ENCODE measurements at regions not wholly inside any gene's neighbourhood (a gene's known extent, or its start where the extent isn't known, plus 50 kb on each side); places are given as distances from the start of the nearest gene placed in this dataset.
"Not testable (repeated sequence)": the region's sequence is repeated elsewhere in the genome, so short reads cannot be mapped to it uniquely, and the experiment has no call there.

DNA sequence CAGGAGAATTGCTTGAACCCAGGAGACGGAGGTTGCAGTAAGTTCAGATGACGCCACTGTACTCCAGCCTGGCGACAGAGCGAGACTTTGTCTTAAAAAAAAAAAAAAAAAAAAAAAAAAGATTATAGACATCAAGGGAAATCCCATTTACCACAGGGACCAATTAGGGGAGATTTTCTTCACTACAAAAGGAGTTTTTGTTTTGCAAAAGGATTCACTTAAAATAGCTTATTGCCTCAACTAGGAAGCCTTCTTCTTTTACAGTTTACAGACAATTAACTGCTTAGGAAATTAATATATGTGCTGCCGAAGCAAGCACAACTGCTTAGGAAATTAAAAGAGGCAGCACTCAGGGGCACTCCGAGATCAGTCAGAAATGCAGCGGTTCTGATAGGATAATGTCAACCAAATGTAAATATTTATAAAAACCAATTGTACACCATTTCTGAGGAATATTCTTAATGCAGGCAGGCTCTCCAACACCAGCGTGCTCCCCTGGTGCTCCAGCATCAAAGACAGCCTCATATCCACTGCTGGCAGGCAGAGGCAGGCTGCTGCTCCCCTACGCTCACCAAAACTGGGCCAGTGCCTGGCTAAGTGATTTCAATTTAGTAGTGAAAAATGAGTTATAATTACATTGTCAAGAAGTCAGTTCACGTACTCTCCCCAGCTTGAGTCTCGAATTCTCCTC, 107.9 kb upstream of the RAB4A start:
- DNase-seq, result no peak

DNA sequence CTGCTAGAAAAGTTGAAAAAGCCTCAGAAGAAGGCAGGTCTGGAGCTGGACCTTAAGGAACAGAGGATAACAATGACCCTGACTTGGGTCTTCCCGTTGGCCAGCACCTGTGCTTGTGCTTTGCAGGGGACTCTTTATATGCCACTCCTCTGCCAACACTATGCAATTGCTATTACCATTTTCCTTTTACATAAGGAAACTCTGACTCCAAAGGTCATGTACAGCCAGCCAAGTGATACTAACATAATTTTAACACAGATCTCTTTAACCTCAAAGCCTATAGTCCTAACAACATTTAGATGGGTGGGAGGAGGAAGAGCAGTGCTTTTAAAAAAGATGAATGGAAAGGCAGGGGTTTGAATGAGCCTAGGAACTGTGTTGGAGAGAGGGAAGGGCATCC, 106.6 kb upstream of the RAB4A start:
- no peak for DNase-seq

DNA sequence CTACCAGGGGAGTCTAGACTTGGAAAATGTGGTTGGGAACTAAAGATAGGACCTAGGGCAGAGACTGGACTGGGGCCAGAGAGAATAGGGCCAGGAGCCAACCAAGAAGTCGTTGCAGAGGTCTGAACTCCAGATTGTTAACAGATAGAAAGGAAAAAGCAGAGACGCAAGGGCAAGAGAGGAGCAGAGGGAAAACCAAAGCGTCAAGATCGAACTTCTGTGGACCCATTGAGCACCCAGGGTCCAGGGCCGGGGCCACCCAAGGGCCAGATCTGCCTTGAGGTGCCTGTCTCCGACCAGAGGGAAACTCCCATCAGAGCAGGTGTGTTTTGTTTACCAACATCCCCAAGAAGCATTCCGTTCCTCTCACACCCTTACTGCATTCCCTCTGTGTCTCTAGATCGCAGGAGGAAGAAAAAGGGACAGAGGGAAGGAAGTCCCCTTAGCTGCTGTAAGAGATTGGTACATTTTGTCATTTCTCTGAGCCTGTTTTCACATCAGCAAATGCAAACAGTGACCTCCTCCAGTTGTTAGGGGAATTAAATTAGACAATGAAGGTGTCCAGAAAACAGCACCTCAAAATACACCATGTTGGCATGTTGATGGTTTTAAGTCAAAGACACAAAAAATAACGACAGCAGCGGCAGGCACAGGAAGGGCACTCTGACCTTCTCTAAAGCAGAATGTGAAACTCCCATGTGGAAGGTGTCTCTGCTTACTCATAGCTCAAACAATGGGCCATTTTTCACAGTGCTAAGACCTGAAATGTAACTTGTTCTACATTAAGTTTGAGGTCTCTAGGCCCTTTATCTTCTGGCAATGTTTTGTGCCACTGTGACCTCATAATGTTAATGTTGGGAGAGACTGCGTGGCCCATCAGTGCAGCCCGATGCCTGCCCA, 105.8 kb upstream of the RAB4A start:
- DNase-seq, result no peak

DNA sequence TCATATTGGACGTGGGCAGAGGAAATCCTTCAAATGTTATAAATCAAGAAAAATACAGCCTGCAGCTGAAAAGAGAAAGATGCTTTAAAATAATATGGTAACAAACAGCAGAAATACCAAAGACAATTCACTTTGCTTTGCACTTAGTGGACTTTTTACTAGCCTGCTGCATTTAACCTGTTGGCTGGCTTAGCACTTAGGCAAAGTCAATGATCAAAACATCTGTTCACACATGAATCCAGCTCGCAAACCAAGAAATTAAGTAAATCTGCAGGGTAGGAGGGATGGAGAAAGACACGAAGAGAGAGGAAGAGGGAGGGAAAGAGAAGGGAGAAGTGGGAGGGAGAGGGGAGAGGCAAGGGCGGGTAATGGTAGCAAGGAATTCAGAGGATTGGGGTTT, 103.6 kb upstream of the RAB4A start:
- peak; percentile 6 to 66 for DNase-seq

DNA sequence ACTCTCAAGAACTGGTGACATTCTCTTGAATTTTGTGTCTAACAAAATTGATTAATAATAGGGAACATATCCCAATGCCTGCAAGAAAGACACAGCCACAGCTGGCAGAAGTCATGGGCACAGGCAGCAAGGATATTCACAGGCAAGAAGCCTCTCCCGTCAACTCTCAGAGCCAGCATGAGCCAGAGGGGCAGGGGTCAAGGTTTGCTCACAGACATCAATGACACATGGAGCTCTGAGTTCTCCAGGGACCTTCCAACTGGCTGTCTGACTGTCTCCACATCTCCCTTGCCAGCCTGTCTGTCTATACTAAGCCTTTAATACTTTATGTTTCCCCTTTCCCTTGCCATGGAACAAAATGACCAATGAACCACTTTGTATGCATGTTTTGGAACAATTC, 101.5 kb upstream of the RAB4A start:
- DNase-seq, result no peak

DNA sequence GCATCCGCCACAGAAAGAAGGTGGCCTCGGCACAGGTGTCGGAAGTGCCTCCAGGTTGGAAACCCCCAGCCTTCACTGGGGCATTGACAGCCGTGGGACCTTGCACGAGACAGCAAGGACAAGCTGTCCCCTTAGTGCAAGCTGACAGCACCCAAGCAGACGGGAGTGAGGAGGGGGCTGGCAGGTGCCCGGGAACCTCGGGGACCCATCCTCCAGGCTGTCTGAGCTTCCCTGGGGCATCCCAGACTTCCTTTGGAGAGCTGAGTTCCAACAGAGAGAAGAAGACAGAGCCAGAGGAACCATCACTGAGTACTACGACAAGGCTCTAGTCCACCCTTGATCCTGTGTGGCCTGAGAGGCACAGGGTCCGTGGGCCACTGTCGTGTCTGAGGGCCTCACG, 100.6 kb upstream of the RAB4A start:
- no peak for DNase-seq

DNA sequence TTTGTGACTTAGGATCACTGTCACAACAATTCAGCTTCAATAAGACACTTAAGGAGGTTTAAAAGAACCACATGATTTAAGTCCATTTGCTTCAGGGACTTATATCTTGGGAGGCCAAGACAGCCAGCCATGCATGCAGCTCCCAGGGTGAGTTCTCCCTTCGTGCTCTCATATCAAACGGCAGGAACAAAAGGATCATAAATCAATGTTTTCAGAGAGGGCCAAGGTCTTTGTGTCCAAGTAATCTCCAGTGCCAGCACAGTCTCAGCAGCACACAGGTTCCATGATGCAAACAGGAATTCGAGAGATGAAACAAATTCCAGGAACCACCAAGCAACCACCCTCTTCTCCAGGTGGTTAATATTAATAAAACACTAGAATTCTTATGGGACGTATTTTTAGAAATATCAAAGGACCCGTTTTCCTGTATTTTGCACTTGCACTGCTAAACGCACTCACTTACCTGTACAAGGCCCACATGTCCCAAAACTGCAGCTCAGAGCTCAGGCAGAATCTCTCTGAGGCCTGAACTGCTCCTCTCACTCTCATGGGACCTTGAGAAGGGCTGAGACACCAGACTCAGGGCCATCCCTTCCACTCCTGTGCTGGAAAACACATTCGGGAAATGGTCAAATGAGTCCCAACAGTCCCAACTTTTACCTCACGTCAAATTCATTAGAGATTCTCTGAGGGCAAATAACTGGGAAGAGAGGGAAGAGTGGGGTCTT, 100.0 kb upstream of the RAB4A start:
- no peak for DNase-seq

DNA sequence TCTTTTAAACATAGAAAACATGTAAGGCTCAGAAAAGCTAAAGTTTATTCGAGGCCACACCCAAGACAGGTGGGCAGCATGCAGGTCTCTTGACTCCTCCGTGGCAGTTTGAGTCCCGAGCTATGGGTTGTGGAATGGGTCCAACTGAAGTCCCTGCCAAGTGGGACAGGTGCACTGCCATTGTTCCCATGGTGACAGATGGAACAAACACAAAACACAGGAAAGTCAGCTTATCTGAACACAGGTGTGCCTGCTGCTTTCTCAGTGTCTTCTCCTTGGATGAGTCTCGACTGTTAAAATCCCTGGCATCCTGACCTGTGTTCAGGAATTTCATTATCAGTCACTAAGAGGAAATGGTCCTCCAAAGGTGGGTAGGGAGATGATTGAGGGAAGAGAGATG, 99.0 kb upstream of the RAB4A start:
- DNase-seq, result no peak

DNA sequence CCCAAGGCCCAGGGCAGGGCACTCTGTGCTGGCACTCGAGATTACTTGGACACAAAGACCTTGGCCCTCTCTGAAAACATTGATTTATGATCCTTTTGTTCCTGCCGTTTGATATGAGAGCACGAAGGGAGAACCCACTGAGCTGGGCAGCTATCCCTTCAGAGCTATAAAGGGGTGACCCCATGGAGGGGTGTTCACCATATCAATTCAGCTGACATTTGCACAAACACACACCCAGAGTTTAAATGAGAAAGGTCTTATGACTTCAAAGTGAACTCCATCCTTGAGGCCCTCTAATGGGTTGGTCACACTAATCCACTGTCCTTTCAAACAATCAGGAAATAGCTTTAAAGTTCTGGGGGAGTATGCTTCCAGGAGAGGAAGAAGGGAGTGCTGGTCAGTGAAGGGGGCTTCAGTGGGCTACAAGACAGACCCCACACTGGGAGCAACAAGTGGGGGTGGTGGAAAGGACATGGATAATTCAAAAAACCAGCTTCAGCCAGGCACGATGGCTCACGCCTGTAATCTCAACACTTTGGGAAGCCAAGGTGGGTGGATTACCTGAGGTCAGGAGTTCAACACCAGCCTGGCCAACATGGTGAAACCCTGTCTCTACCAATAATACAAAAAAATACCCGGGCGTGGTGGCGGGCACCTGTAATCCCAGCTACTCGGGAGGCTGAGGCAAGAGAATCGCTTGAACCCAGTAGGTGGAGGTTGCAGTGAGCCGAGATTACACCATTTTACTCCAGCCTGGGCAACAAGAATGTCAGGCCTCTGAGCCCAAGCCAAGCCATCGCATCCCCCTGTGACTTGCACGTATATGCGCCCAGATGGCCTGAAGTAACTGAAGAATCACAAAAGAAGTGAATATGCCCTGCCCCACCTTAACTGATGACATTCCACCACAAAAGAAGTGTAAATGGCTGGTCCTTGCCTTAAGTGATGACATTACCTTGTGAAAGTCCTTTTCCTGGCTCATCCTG, 97.1 kb upstream of the RAB4A start:
- not testable (repeated sequence) for DNase-seq

DNA sequence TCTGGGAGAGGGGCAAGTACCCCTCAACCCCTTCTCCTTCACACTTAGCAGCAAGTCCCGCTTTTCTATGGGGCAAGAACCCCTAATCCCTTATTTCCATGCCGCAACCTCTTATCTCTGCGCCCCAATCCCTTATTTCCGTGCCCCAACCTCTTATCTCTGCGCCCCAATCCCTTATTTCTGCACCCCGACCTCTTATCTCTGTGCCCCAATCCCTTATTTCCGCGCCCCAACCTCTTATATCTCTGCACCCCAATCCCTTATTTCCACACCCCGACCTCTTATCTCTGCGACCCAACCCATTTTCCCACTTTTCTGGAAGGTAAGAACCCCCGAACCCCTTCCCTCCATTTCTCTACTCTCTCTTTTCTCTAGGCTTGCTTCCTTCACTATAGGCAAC, 95.6 kb upstream of the RAB4A start:
- not testable (repeated sequence) for DNase-seq

DNA sequence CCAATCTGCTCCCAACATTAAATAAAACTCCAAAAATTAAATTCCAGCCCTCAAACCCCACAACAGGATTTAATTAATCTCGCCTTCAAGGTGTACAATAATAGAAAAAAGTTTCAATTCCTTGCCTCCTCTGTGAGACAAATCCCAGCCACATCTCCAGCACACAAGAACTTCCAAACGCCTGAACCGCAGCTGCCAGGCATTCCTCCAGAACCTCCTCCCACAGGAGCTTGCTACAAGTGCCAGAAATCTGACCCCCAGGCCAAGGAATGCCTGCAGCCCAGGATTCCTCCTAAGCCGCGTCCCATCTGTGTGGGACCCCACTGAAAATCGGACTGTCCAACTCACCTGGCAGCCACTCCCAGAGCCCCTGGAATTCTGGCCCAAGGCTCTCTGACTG, 94.5 kb upstream of the RAB4A start:
- DNase-seq, result not testable (repeated sequence)

DNA sequence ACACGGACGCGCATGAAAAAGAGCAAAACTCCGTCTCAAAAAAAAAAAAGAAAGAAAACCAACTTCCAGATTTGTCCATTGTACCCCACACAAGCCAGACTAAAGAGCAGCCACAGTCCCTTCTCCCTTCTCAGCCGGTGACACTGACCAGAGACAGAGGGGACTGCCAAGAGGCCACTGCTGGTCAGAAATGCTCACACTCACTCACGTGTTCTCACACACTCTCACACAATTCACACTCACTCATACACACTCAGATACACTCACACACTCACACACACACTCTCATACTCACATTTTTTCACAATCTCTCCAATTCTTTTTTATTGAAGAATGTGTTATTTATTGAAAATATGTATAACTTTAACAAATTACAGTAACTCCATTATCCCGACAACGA, 90.8 kb upstream of the RAB4A start:
- no peak for DNase-seq

DNA sequence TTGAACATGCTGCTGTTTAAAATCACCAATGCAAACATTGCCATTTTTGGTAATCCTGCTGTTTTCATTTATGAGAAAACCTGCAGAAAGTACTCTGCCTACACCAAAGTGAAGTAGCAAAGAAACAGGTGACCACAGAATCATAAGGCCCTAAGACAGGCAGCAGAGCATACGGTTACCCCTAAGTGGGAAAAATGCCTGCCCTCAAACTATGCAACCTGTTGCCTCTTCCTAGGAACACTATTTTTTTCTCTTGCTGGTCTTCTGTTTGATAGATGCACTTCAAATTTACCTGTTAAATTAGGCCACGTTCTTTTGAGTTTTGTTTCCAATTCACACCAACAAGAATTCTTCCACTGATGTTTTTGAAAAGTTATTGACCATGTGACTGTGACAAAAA, 89.5 kb upstream of the RAB4A start:
- DNase-seq, result no peak

DNA sequence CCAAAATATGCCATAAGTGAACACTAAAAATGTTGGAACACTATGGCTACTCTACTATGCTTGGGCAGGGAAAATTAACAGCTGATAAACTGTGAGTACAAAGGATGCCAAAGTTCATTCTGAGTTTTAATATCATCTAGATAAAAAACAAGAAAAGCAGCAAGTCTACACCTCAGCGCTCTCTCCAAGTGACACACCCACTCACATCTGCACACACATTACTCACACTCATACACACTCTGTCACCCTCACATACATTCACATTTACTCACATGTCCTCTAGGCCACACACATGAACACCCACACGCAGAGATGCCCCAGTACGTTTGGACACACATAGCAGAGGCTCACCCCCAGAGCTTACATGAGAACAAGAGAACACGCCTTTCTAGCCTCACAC, 87.3 kb upstream of the RAB4A start:
- DNase-seq, result no peak

DNA sequence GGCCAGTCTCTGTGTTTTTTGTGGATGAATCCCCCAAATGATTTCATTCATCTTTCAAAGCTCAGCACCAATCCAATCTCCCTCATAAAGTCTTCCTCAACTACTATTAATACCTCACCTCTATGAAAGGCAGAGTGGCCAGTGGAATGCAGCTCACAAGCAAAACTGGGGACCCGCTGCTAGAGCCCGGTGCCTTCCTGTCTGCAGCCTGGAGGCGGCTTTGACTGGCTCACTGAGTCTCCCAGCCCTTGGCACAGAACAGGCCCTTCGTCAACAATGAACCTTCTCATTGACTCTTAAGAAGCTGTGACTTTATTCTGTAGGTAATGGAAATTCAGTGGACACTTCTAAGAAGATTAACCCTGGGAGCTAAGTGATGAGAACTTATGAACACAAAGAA, 86.8 kb upstream of the RAB4A start:
- DNase-seq, result no peak

DNA sequence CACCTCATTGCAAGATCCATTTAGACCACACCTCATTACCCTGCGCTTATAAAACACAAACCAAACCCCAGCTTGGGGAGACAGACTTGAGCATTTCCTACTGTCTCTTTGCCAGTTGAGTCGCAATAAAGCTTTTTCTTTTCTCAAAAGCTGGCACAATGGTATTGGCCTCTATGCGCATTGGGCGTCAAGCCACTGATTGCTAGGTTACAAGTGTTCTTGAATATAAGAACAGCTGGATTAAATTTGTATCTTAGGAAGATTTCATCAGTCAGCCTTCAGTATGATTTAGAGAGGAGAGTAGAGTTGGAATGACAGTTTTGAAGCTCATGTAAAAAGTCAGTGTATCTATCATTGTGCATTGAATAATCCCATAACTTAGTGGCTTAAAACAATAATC, 84.9 kb upstream of the RAB4A start:
- no peak for DNase-seq

DNA sequence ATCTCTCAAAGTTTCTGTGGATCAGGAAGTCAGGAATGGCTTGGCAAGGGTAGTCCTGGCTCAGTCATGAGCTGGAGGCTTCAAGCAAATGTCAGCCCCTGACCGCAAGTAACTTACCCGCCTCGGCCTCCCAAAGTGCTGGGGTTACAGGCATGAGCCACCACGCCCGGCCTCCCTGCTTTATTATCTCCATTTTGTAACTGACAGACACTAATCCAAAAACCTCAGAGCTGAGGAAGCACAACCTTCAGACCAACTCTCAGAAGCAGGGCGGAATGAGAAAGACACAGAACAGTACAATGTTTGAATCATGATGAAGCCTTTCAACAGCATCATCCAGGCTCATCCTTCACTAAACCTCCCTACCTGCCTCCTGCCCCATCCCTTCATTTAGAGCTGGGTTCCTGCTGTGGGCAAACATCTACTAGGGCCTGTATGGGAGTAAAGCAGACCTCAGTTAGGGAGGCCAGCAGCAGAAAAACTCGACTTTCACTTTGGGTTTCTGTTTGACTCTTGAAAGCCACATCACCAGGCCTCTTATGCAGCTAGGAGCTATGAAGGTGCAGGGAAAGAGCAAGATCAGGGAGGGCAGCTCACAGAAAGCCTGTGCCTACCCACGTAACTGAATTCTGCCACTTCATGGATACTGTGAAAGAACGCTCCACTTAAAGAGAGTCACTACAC, 84.4 kb upstream of the RAB4A start:
- no peak for DNase-seq

DNA sequence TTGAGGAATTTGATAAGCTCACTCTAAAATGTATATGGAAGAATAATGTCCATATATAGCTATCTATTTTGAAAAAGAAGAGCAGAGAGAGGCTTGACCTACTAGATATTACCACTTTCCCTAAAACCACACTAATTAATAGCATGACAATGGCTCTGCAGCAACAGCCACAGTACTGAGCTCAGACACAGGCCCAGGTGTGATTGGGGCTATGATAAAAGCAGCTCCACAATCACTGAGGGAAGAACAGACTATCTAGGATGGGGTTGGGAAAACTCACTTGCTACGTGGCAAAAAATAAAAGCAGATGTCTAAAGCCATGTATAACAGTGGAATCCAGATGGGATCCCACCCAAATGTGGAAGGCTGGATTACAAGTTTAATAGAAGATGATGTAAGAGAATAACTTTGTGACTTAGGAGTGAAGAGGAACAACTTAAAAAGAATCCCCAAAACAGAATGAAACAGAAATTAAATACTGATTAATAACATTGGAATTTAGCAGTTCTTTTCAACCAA, 80.8 kb upstream of the RAB4A start:
- no peak for DNase-seq

DNA sequence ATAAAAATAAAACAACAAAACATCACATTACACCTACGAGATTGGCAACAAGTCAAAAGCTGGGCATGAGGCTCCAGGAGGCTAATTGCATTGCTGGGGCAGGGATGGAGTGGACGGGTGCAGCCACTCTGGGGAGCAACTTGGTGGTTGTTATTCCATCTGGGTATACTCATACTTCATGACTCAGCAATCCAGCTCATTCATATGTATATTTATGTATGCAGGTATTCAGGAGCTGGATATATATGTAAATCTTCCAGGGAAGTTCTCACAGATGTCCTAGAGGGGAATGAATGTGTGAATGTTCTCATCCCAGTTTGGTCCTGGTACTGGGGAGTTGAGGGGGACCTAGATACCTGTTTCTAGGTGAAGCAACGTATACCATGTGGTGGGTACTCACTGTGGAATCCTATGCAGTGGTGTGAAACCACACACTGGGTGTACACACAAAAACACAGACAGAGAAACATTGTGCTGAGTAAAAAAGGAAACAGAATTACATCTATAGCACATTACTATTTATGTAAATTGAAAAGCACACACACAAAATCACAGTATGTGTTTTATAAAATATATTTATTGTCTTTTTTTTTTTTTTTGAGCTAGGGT, 79.7 kb upstream of the RAB4A start:
- no peak for DNase-seq

DNA sequence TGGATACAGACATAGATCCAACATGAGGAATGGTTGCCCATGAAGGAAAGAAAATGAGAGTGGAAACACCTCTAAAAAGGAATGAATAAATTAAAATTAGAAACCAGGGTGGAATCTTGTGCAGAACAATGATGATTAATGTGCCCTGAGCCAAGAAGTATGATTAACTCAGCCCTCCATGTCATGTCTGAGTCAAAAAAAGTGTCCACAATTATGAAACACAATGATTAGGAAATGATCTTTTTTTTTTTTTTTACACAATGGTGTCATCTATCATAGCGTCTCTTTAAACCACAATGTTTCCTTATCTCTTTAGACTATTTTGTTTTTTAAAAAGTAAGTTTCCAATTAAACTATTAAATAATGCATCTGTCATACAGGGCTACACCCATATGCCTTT, 78.9 kb upstream of the RAB4A start:
- no peak for DNase-seq

DNA sequence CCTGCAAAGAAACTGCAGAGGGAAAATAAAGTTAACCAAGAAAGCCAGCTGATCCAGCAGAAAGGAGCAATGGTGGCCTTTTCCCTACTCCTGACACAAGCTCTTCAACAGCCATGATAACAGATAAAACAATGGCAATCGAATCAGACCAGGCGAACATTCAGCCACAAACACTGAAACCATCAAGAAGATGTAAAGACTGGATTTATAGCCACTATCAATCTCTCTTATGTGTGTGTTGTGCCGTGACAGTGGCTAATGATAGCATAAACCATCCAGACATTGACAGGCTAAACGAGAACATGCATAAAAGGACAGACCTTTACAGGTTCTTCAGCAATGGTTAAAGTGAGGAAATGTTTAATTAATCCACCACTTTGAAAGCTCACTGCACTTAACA, 78.1 kb upstream of the RAB4A start:
- DNase-seq, result no peak
